ENCODE measurements at regions not wholly inside any gene's neighbourhood (a gene's known extent, or its start where the extent isn't known, plus 50 kb on each side); places are given as distances from the start of the nearest gene placed in this dataset.
"Not testable (repeated sequence)": the region's sequence is repeated elsewhere in the genome, so short reads cannot be mapped to it uniquely, and the experiment has no call there.

- ATAC-seq (ENCODE audit: low FRiP score): no peak
- DNase-seq (ENCODE audit: low spot score): no peak
- TF ChIP-seq, protein P1, sequence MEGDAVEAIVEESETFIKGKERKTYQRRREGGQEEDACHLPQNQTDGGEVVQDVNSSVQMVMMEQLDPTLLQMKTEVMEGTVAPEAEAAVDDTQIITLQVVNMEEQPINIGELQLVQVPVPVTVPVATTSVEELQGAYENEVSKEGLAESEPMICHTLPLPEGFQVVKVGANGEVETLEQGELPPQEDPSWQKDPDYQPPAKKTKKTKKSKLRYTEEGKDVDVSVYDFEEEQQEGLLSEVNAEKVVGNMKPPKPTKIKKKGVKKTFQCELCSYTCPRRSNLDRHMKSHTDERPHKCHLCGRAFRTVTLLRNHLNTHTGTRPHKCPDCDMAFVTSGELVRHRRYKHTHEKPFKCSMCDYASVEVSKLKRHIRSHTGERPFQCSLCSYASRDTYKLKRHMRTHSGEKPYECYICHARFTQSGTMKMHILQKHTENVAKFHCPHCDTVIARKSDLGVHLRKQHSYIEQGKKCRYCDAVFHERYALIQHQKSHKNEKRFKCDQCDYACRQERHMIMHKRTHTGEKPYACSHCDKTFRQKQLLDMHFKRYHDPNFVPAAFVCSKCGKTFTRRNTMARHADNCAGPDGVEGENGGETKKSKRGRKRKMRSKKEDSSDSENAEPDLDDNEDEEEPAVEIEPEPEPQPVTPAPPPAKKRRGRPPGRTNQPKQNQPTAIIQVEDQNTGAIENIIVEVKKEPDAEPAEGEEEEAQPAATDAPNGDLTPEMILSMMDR (IDR thresholded peaks at IDR 0.05): no peak
These were observed 129.3 kb upstream of the LMNTD1 start for GRCh38 chr12:25682421-25682820.

DNA sequence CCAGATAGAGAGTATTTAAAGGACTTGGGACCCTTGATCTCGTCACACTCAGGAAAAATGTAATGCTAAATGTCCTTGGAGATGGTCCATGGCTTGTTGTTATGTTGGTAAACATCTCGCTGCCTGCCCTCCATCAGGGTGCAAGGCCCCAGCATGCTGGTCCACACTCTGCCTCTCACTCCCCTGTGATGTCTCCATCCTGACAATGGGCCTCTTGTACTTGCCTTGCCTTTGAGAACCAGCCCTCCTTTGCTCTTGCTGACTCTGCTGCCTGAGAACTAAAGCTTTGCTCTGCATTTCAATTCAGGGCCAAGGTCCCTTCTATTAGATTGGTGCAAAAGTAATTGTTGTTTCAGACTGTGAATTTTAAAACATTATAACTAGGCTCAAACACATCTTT is 131.0 kb upstream of the LMNTD1 start:
- ATAC-seq (ENCODE audit: low FRiP score) (no peak), DNase-seq (ENCODE audit: low spot score) (no peak)
- TF ChIP-seq, protein P1 (IDR thresholded peaks at IDR 0.05): no peak

- DNase-seq (ENCODE audit: low spot score) (no peak), ATAC-seq (ENCODE audit: low FRiP score) (no peak)
- TF ChIP-seq, protein P1 (IDR thresholded peaks at IDR 0.05): no peak
These were observed 133.3 kb upstream of the LMNTD1 start for GRCh38 chr12:25686351-25686750.

DNA sequence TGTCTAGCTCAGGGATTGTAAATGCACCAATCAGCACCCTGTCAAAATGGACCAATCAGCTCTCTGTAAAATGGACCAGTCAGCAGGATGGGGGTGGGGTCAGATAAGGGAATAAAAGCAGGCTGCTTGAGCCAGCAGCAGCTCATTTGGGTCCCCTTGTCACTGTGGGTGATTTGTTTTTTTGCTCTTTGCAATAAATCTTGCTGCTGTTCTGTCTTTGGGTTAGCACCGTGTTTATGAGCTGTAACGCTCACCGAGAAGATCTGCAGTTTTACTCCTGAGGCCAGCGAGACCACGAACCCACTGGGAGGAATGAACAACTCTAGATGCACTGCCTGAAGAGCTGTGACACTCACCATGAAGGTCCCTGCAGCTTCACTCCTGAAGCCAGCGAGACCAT is 134.1 kb upstream of the LMNTD1 start:
- ATAC-seq (ENCODE audit: low FRiP score) (no peak), DNase-seq (ENCODE audit: low spot score) (no peak)
- TF ChIP-seq, protein P1 (IDR thresholded peaks at IDR 0.05): no peak

DNA sequence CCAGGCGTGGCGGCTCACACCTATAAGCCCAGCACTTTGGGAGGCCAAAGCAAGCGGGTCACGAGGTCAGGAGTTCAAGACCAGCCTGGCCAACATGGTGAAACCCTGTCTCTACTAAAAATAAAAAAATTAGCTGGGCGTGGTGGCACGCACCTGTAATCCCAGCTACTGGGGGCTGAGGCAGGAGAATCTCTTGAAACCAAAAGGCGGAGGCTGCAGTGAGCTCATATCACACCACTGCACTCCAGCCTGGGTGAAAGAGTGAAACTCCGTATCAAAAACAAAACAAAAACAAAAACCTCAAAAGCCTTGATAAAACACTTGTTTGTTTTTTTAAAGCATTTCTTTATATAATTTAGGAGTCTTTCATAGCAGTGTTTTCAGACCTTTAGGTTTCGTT is 135.8 kb upstream of the LMNTD1 start:
- not testable (repeated sequence) for DNase-seq (ENCODE audit: low spot score); ATAC-seq (ENCODE audit: low FRiP score)

- DNase-seq (ENCODE audit: low spot score) (no peak), ATAC-seq (ENCODE audit: low FRiP score) (no peak)
- TF ChIP-seq, protein P1 (IDR thresholded peaks at IDR 0.05): no peak
These were observed 137.0 kb upstream of the LMNTD1 start for GRCh38 chr12:25689996-25690501.

GRCh38 chr12:25690996-25691864 is 138.1 kb upstream of the LMNTD1 start:
- ATAC-seq (ENCODE audit: low FRiP score) (no peak), DNase-seq (ENCODE audit: low spot score) (no peak)
- TF ChIP-seq, protein P1 (IDR thresholded peaks at IDR 0.05): no peak

Data from omental fat pad (tissue), 3 donors.